Muscle layer of duodenum (tissue), 2 donors: ENCODE measurements at regions not wholly inside any gene's neighbourhood (a gene's known extent, or its start where the extent isn't known, plus 50 kb on each side); places are given as distances from the start of the nearest gene placed in this dataset.
"Not testable (repeated sequence)": the region's sequence is repeated elsewhere in the genome, so short reads cannot be mapped to it uniquely, and the experiment has no call there.

ENCODE experiments used
- H3K27ac ChIP-seq: one replicate; pipeline ENCODE4 v1.7.0; 2013; ENCODE audit warnings: mild to moderate bottlenecking, low read length
- H3K27me3 ChIP-seq: one replicate; pipeline ENCODE4 v1.7.0; 2013; ENCODE audit warnings: low read depth, mild to moderate bottlenecking, control low read depth, low read length
- H3K36me3 ChIP-seq, 2 donors: one replicate each; pipeline ENCODE4 v1.7.0; 2013; ENCODE audit warnings: low read length in 2 of 2, control low read depth in 1 of 2, mild to moderate bottlenecking in 1 of 2; ENCODE audit not compliant: insufficient read depth in 2 of 2, control insufficient read depth in 1 of 2
- H3K4me1 ChIP-seq, 2 donors: one replicate each; pipeline ENCODE4 v1.7.0; 2013; ENCODE audit warnings: low read length in 2 of 2, mild to moderate bottlenecking in 2 of 2, control low read depth in 1 of 2, moderate library complexity in 1 of 2; ENCODE audit not compliant: insufficient read depth in 2 of 2, control insufficient read depth in 1 of 2
- H3K4me3 ChIP-seq, 2 donors: one replicate each; pipeline ENCODE4 v1.7.0; 2013; ENCODE audit warnings: low read length in 2 of 2, low read depth in 1 of 2, mild to moderate bottlenecking in 1 of 2
- H3K9me3 ChIP-seq, 2 donors: one replicate each; pipeline ENCODE4 v1.7.0; 2013; ENCODE audit warnings: low read length in 2 of 2, control low read depth in 1 of 2, mild to moderate bottlenecking in 1 of 2; ENCODE audit not compliant: control insufficient read depth in 1 of 2
- donor health status: healthy.

DNA sequence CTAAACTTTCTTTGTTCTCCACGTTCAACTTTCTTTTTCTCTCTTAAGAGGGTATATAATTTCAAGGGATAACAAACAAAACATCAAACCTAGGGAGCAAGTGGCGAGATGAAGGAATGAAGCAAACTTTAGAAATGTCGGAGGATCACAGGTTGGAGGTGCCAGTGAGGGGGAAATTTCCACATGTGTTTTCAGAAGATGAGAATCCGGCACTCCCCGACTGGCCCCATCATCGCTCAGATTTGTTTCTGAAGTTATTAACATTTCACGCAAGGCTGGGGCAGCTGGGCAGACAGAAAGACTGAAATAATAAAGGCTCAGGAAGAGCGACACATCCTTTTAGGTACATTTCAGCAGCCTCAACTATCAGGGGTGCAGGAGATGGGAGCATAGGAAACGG, 134.9 kb downstream of the SMIM20 start:
- peak overlapping the region; percentile 87 for H3K27ac ChIP-seq
- H3K27me3 ChIP-seq: no peaks in the 10 kb centered on the region
- H3K4me1 ChIP-seq: peaks cover 16 to 17% of the 10 kb centered on the region in 2 donors
- no peak overlapping the region for H3K4me3 ChIP-seq
- no peaks in the 10 kb centered on the region for H3K36me3 ChIP-seq
- no peaks in the 10 kb centered on the region for H3K9me3 ChIP-seq

DNA sequence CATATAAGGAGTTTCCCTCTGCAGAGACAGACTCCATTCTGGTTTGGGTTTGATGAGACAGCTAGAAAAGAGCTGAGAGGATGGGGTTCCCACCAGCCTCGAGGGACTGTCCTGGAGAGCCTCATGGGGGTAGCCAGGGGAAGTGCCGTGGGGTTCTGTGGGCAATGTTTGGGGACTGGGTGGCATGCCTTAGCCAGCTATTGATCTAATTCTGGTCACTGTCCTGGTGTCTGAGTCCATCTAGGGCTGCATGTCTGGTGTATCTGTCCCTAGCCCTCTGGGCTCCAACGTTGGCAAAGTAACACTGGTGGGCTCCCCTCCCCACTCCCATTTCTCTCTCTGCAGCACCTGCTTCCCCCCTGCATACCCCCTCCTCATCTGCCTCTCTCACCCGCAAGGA, 135.4 kb downstream of the SMIM20 start:
- Histone ChIP-seq H3K36me3 (no peaks in the 10 kb centered on the region), H3K4me1 (peaks cover 16 to 17% of the 10 kb centered on the region in 2 donors), H3K9me3 (no peaks in the 10 kb centered on the region), H3K27ac (peak overlapping the region; percentile 87), H3K27me3 (no peaks in the 10 kb centered on the region), H3K4me3 (no peak overlapping the region)

DNA sequence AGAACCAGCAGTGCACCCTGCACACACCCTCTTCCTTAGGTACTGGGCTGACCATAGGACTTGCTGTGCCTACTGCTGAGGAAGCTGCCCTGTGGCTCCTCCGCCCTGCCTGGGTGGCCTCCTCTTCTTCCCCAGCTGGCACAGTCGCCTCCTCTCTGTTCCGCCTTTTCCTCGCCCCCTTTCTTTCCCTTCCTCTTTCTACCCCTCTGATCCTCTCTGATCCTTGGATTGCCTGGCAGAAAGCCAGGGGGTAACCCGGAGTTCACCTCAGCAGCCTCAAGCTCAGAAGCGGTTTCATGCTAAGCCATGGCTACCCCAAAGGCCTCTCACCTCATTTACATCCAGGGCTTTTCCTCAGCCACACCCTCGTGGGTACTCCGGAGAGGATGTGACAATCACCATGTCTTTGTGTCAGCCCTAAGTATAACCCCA, 136.2 kb downstream of the SMIM20 start:
- H3K27me3 ChIP-seq: no peaks in the 10 kb centered on the region
- H3K4me3 ChIP-seq: no peak overlapping the region
- no peaks in the 10 kb centered on the region for H3K36me3 ChIP-seq
- H3K27ac ChIP-seq: peak overlapping the region; percentile 87
- no peaks in the 10 kb centered on the region for H3K9me3 ChIP-seq
- peaks cover 16 to 17% of the 10 kb centered on the region in 2 donors for H3K4me1 ChIP-seq

DNA sequence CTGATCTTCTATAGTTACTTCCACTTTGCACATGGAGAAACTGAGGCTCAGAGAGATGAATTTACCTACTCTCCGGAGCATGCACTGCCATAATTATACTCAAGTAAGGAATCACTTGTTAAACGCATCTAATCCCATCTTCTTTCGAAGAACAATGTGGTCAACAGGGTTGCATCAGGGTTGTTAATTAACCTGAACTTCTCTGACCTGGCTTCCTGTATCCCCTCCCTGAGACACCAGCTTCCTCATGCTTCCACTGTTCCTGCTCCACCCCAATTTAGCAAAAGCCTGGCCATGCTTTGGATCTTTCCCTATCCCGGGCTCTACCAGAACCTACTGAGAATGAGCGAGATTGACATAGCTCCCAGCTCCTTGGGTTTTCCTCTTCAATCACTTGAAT, 136.7 kb downstream of the SMIM20 start:
- no peak overlapping the region for H3K4me3 ChIP-seq
- peaks cover 16 to 17% of the 10 kb centered on the region in 2 donors for H3K4me1 ChIP-seq
- H3K27ac ChIP-seq: peak overlapping the region; percentile 87
- H3K9me3 ChIP-seq: no peaks in the 10 kb centered on the region
- no peaks in the 10 kb centered on the region for H3K36me3 ChIP-seq
- no peaks in the 10 kb centered on the region for H3K27me3 ChIP-seq

DNA sequence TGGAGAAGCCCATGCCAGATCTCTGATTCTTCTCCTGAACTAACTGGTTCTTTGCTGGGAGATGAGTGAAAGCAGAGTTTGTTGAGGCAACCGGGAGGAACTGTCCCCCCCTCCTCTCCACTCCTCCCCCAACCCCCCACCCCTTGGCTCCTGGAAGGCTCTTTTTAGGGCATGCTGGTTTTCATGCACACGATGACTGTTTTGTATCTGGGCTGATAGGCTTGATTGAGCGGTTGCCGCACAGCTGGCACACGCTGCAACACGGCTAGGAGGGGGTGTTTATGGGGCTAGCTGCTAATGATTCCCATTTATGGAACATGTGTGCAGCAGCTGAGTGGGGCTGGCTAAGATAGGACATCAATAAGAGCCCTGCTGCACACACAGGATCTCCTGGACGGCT, 137.2 kb downstream of the SMIM20 start:
- Histone ChIP-seq H3K27ac (peak overlapping the region; percentile 87), H3K4me1 (peaks cover 16 to 17% of the 10 kb centered on the region in 2 donors), H3K27me3 (no peaks in the 10 kb centered on the region), H3K9me3 (no peaks in the 10 kb centered on the region), H3K4me3 (no peak overlapping the region), H3K36me3 (no peaks in the 10 kb centered on the region)

DNA sequence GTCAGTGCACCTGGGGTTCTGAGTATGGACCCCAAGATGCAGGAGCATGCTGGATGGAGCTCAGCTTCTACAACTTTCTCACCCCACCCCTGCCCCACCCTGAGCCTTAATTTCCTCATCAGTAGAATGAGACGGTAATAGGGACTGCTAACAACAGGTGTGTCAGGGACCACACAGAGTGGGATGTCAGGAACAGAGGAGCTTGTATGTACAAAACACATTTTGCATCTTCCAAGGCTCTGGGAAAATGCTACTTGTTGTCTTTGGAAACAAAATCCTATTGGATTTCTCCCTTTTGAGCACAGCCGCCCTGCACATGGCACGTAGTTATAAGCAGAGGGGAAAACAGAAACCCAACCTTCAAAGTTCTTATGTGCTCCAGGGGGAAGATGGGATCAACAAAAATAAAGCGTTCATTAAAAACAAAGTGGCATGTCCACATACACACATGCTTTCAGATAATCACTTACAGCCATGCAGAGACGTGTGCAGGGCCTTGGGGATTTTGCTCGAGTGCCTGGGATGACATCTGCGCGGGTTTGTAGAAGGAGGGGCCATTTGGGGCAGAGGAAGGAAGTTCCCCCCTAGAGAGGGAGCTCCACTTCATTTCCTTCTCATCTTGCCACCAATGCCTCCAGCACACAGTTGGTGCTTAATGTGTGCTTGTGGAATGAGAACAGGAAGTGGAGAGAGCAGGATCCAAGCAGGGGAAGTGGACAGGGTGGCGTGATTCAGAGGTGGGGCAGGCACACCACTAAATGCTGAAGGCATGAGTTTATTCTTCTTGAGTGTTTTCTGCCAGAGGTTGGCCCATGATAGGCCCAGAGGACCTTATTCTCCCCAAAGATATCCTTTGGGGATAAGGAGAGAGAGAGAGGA, 138.9 kb downstream of the SMIM20 start:
- Histone ChIP-seq H3K4me3 (no peak overlapping the region), H3K36me3 (no peaks in the 10 kb centered on the region), H3K4me1 (peaks cover 16 to 17% of the 10 kb centered on the region in 2 donors), H3K27ac (no peak overlapping the region), H3K9me3 (no peaks in the 10 kb centered on the region), H3K27me3 (no peaks in the 10 kb centered on the region)

DNA sequence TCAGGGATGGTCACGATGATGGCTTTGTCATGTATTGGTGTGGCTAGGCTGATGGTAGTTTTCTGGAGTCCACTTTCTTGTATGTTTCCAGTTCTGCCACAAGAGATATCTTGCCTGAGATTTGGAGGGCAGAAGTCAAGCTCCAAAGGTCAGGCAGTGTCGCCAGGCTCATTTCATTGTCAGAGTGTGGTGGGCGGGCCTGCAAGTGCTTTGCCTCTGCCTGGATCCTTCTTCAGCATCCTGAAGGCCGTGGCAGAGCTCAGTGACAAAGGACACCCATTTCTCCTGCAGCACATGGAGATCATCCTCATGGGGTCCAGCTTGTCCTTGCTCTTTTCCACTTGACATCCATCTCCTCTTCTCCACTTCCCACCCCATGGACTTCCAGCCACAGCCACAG, 139.7 kb downstream of the SMIM20 start:
- Histone ChIP-seq H3K4me3 (no peak overlapping the region), H3K36me3 (no peaks in the 10 kb centered on the region), H3K9me3 (no peaks in the 10 kb centered on the region), H3K4me1 (peaks cover 13 to 17% of the 10 kb centered on the region in 2 donors), H3K27me3 (no peaks in the 10 kb centered on the region), H3K27ac (no peak overlapping the region)

DNA sequence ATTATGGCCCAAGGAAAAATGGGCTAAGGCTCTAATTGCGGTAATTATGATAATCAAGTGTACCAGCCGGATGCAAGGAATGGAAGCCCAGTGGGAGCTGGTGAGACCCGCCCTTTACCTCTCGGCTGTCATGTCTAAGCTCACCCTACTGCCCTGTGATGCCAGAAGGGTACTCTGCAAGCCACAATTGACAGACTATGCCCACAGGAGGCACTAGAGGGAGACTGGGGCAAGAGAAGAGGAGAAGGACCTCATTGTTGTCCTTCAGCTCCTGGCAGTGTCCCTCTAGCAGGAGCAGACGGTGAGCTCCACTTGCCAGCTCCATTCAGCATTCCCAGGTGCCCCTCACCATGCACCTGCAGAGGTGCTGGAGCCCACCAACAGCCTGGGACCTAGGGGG, 141.8 kb downstream of the SMIM20 start:
- H3K36me3 ChIP-seq: no peaks in the 10 kb centered on the region
- H3K27ac ChIP-seq: no peak overlapping the region
- peaks cover 0 to 2% of the 10 kb centered on the region in 2 donors for H3K4me1 ChIP-seq
- H3K27me3 ChIP-seq: no peaks in the 10 kb centered on the region
- H3K4me3 ChIP-seq: no peak overlapping the region
- no peaks in the 10 kb centered on the region for H3K9me3 ChIP-seq

DNA sequence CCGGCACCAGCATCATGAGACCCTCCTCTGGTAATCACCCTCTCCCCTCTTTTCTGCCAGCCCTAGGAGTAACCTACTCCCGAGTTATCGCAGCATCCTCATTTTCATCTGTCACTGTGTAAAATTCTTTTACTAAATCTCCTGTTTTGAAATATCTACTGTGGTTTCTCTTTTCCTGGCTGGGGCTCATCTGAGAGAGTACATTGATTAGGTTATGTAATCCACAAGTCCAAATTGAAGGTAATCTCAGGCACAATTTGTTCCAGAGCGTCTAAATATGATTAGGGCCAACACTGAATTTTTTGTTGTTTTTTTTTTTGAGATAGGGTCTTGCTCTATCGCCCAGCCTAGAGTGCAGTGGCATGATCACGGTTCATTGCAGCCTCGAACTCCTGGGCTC, 142.4 kb downstream of the SMIM20 start:
- Histone ChIP-seq H3K4me1 (no peaks in the 10 kb centered on the region), H3K27me3 (no peaks in the 10 kb centered on the region), H3K27ac (no peak overlapping the region), H3K36me3 (no peaks in the 10 kb centered on the region), H3K9me3 (no peaks in the 10 kb centered on the region), H3K4me3 (no peak overlapping the region)

DNA sequence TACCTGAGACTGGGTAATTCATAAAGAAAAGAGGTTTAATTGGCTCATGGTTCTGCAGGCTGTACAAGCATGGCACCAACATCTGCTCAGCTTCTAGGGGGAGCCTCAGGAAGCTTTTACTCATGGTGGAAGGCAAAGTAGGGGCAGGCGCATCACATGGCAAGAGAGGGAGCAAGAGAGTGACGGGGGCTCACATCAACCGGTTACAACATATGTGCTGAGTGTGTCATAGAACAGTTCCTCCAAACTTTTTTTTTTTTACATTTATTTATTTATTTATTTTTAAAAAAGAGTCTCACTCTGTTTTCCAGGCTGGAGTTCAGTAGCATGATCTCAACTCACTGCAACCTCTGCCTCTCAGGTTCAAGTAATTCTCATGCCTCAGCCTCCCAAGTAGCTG, 143.8 kb downstream of the SMIM20 start:
- H3K4me1 ChIP-seq: not testable (repeated sequence)

DNA sequence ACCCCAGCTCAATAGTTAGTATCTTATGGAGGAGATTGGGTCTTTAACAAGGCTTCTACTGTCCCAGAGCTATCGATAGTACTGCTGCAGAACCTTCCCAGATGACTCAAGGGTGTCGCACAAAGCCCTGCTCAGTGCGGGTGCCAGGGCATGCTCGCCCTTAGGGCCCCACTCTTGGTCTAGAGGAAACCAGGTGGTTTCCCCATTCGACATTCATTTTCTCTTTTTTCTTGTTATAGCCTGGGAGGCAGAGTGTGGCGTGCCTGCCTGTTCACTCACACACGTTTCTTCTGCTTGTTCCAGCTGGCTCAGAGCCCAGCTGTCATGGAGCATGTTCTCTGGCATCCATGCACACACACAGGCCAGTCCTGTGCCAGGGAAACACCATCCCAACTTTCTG, 144.5 kb downstream of the SMIM20 start:
- Histone ChIP-seq H3K36me3 (no peaks in the 10 kb centered on the region), H3K27ac (no peak overlapping the region), H3K4me1 (no peaks in the 10 kb centered on the region), H3K9me3 (no peaks in the 10 kb centered on the region), H3K27me3 (no peaks in the 10 kb centered on the region), H3K4me3 (no peak overlapping the region)

More for the DNA sequence above, 143.8 kb downstream of the SMIM20 start:
- not testable (repeated sequence) for H3K36me3 ChIP-seq, H3K9me3 ChIP-seq, H3K27ac ChIP-seq, H3K27me3 ChIP-seq, H3K4me3 ChIP-seq
